ENCODE measurements at regions not wholly inside any gene's neighbourhood (a gene's known extent, or its start where the extent isn't known, plus 50 kb on each side); places are given as distances from the start of the nearest gene placed in this dataset.

- TF ChIP-seq EP300 (IDR thresholded peaks at IDR 0.05; ENCODE audit: borderline replicate concordance in 1 of 2, low read depth in 1 of 2, low read length in 1 of 2) (no peak), GATA2 (CRISPR knock-in tag; IDR thresholded peaks at IDR 0.05) (no peak), TCF12 (IDR thresholded peaks at IDR 0.05) (no peak)
- Histone ChIP-seq H3K79me2 (ENCODE audit: insufficient read depth) (no peaks in the 10 kb centered on the region), H3K27me3 (ENCODE audit: insufficient read depth) (no peaks in the 10 kb centered on the region; the same call in 1 of the 2 replicates), H3K9me3 (no peaks in the 10 kb centered on the region), H3K4me2 (no peak overlapping the region), H3K27ac (ENCODE audit: low read depth in 2 of 2, low read length in 1 of 2) (no peak overlapping the region), H2AFZ (ENCODE audit: low read depth) (no peak overlapping the region), H3K4me1 (ENCODE audit: control insufficient read depth in 1 of 2, insufficient read depth in 2 of 2, low read depth in 1 of 2, low read length in 1 of 2) (no peaks in the 10 kb centered on the region), H3K9ac (no peak overlapping the region), H3K9me2 (no peaks in the 10 kb centered on the region), H4K20me1 (ENCODE audit: insufficient read depth) (no peaks in the 10 kb centered on the region), H3K4me3 (ENCODE audit: low read depth in 2 of 2, low read length in 1 of 2) (no peak overlapping the region), H3F3A (replicated peaks; ENCODE audit: insufficient read depth) (no peaks in the 10 kb centered on the region), H3K36me3 (replicated peaks in 1 of 2; ENCODE audit: control insufficient read depth in 1 of 2, insufficient read depth in 2 of 2, low read length in 1 of 2) (no peaks in the 10 kb centered on the region)
- WGBS (ENCODE audit: low lambda C conversion rate): 2% methylated on average over 2 of the region's 2 CpGs
- no peak for DNase-seq
- ChIA-PET CTCF (no interaction called here), POLR2A (no interaction called here)
Observed at GRCh38 chr2:36245651-36246050, 109.9 kb upstream of the CRIM1 start.

- 2% methylated on average over 6 of the region's 6 CpGs for WGBS (ENCODE audit: low lambda C conversion rate)
- H3K9me3 ChIP-seq: no peaks in the 10 kb centered on the region
Observed at GRCh38 chr2:36238106-36238505, 117.5 kb upstream of the CRIM1 start.

More at GRCh38 chr2:36238106-36238505, 117.5 kb upstream of the CRIM1 start:
- Histone ChIP-seq H2AFZ (ENCODE audit: low read depth) (no peak overlapping the region), H3F3A (replicated peaks; ENCODE audit: insufficient read depth) (no peaks in the 10 kb centered on the region), H3K36me3 (replicated peaks in 1 of 2; ENCODE audit: control insufficient read depth in 1 of 2, insufficient read depth in 2 of 2, low read length in 1 of 2) (no peaks in the 10 kb centered on the region), H3K79me2 (ENCODE audit: insufficient read depth) (no peaks in the 10 kb centered on the region), H3K9ac (no peak overlapping the region), H3K4me1 (ENCODE audit: control insufficient read depth in 1 of 2, insufficient read depth in 2 of 2, low read depth in 1 of 2, low read length in 1 of 2) (no peaks in the 10 kb centered on the region), H3K27ac (ENCODE audit: low read depth in 2 of 2, low read length in 1 of 2) (no peak overlapping the region), H3K9me2 (no peaks in the 10 kb centered on the region), H3K4me2 (no peak overlapping the region), H3K4me3 (ENCODE audit: low read depth in 2 of 2, low read length in 1 of 2) (no peak overlapping the region), H4K20me1 (ENCODE audit: insufficient read depth) (no peaks in the 10 kb centered on the region), H3K27me3 (ENCODE audit: insufficient read depth) (peaks cover 14% of the 10 kb centered on the region; the same call in 1 of the 2 replicates)
- ChIA-PET POLR2A (no interaction called here), CTCF (no interaction called here)
- DNase-seq: no peak
- TF ChIP-seq RFX5 (IDR thresholded peaks at IDR 0.05; ENCODE audit: low read length): no peak
- TF ChIP-seq RCOR1 (IDR thresholded peaks at IDR 0.05; ENCODE audit: low read length): no peak
- TF ChIP-seq RXRA (IDR thresholded peaks at IDR 0.05; ENCODE audit: borderline replicate concordance, low read depth): no peak
- no peak for TF ChIP-seq TCF12 (IDR thresholded peaks at IDR 0.05)
- TF ChIP-seq GABPA (IDR thresholded peaks at IDR 0.05; ENCODE audit: low read depth): no peak
- no peak for TF ChIP-seq POLR2AphosphoS5 (IDR thresholded peaks at IDR 0.05; ENCODE audit: low read depth, low read length)
- TF ChIP-seq REST (IDR thresholded peaks at IDR 0.05; ENCODE audit: low read depth, low read length): no peak
- TF ChIP-seq CTCF (IDR thresholded peaks at IDR 0.05): no peak
- no peak for TF ChIP-seq CHD2 (IDR thresholded peaks at IDR 0.05; ENCODE audit: low read length, partially characterized antibody)
- TF ChIP-seq NRF1 (IDR thresholded peaks at IDR 0.05; ENCODE audit: low read depth, low read length): no peak
- no peak for TF ChIP-seq GATA2 (CRISPR knock-in tag; IDR thresholded peaks at IDR 0.05)
- no peak for TF ChIP-seq JUND (IDR thresholded peaks at IDR 0.05)
- TF ChIP-seq USF2 (IDR thresholded peaks at IDR 0.05; ENCODE audit: borderline replicate concordance, low read depth, low read length): no peak
- TF ChIP-seq MEF2A (IDR thresholded peaks at IDR 0.05; ENCODE audit: borderline replicate concordance, low read depth): no peak
- TF ChIP-seq PBX3 (IDR thresholded peaks at IDR 0.05): no peak

All from SK-N-SH (cell line).